ENCODE measurements at regions not wholly inside any gene's neighbourhood (a gene's known extent, or its start where the extent isn't known, plus 50 kb on each side); places are given as distances from the start of the nearest gene placed in this dataset.
A peak's percentile ranks its signal among the peaks of the same experiment; 100 is the strongest.

- WGBS, 4 donors, result 63 to 87% (median 76%) methylated on average over 1 of the region's 1 CpG
- Histone ChIP-seq H3K4me1 (replicated peaks in 1 of 2) (no peaks in the 10 kb centered on the region), H3K4me3 (no peak overlapping the region), H3K27me3 (no peaks in the 10 kb centered on the region), H3K9me3 (replicated peaks in 1 of 3) (no peaks in the 10 kb centered on the region), H3K36me3 (replicated peaks in 1 of 2) (no peaks in the 10 kb centered on the region), H3K27ac (no peak overlapping the region)
- no peak for TF ChIP-seq CTCF (IDR thresholded peaks at IDR 0.05)
- TF ChIP-seq POLR2A (IDR thresholded peaks at IDR 0.05), result no peak
- no peak for DNase-seq
- intact Hi-C loops (cut with DNase I), result no loop called here
Measured at GRCh38 chr10:61166489-61166888, 222.5 kb upstream of the RHOBTB1 start.

GRCh38 chr10:61166065-61166464 is 222.1 kb upstream of the RHOBTB1 start:
- TF ChIP-seq POLR2A (IDR thresholded peaks at IDR 0.05) (no peak), CTCF (IDR thresholded peaks at IDR 0.05) (no peak)
- Histone ChIP-seq H3K4me3 (no peak overlapping the region), H3K36me3 (replicated peaks in 1 of 2) (no peaks in the 10 kb centered on the region), H3K9me3 (replicated peaks in 1 of 3) (no peaks in the 10 kb centered on the region), H3K27ac (no peak overlapping the region), H3K4me1 (replicated peaks in 1 of 2) (no peaks in the 10 kb centered on the region), H3K27me3 (no peaks in the 10 kb centered on the region)
- intact Hi-C loops (cut with DNase I), result no loop called here
- no peak for DNase-seq

GRCh38 chr10:61164458-61165160 is 220.6 kb upstream of the RHOBTB1 start:
- TF ChIP-seq CTCF (IDR thresholded peaks at IDR 0.05), result no peak
- no peak for TF ChIP-seq POLR2A (IDR thresholded peaks at IDR 0.05)
- Histone ChIP-seq H3K27me3 (no peaks in the 10 kb centered on the region), H3K36me3 (replicated peaks in 1 of 2) (no peaks in the 10 kb centered on the region), H3K4me3 (no peak overlapping the region), H3K27ac (peak overlapping the region in 1 of 5 donors; percentile 24), H3K4me1 (replicated peaks in 1 of 2) (peaks cover 0 to 7% of the 10 kb centered on the region in 2 donors), H3K9me3 (replicated peaks in 1 of 3) (no peaks in the 10 kb centered on the region)
- DNase-seq, result peak in 4 of 7 donors; percentile 4 to 52 (median 14)
- 52 to 75% (median 60%) methylated on average over 6 of the region's 6 CpGs for WGBS, 4 donors
- intact Hi-C loops (cut with DNase I), result no loop called here

GRCh38 chr10:61163403-61163802 is 219.4 kb upstream of the RHOBTB1 start:
- no peak for DNase-seq
- peaks cover 0 to 13% of the 10 kb centered on the region in 2 donors for H3K4me1 ChIP-seq (replicated peaks in 1 of 2)
- 93 to 96% (median 94%) methylated on average over 7 of the region's 7 CpGs for WGBS, 4 donors
- no peak overlapping the region for H3K4me3 ChIP-seq
- no peaks in the 10 kb centered on the region for H3K9me3 ChIP-seq (replicated peaks in 1 of 3)
- intact Hi-C loops (cut with DNase I), result no loop called here
- no peak overlapping the region for H3K27ac ChIP-seq
- no peaks in the 10 kb centered on the region for H3K36me3 ChIP-seq (replicated peaks in 1 of 2)
- TF ChIP-seq CTCF (IDR thresholded peaks at IDR 0.05) (no peak), POLR2A (IDR thresholded peaks at IDR 0.05) (no peak)
- H3K27me3 ChIP-seq, result no peaks in the 10 kb centered on the region
